GM12891 (cell line): ENCODE measurements at regions not wholly inside any gene's neighbourhood (a gene's known extent, or its start where the extent isn't known, plus 50 kb on each side); places are given as distances from the start of the nearest gene placed in this dataset.
"Not testable (repeated sequence)": the region's sequence is repeated elsewhere in the genome, so short reads cannot be mapped to it uniquely, and the experiment has no call there.

Experiments used
- PAX5 ChIP-seq: IDR thresholded peaks from 2 replicates; pipeline ENCODE4 v1.6.1; 2011; ENCODE audit warnings: low read length, moderate library complexity, mild to moderate bottlenecking; ENCODE audit not compliant: insufficient read depth, severe bottlenecking
- POLR2A ChIP-seq: IDR thresholded peaks from 2 replicates; pipeline ENCODE4 v1.6.1; 2011; ENCODE audit warnings: low read depth, low read length, control low read depth
- POLR2AphosphoS5 ChIP-seq: IDR thresholded peaks from 2 replicates; pipeline ENCODE4 v1.6.1; 2011; ENCODE audit warnings: low read depth, low read length, control low read depth
- TAF1 ChIP-seq: IDR thresholded peaks from 2 replicates; pipeline ENCODE4 v1.6.1; 2011; ENCODE audit warnings: low read depth, low read length, control low read depth

DNA sequence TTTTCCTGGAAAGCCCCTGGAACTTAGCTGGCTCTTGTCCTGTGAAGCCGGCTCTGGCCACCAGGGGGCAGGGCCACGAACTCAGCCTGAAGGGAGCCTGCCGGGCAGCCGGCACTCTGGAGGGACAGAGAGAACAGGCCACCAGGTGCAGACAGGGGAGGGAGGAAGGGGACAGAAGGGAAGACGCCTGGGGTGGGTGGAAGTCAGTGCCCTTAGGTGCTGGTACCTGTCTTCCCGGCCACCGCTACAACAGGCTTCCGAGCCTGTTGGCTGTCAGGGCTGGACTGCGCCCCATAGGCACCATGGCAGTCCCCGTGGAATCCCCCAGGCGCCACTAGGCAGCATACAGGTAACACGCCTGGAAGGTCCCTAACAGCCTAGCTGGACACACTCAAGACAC is 59.6 kb downstream of the GOLGA8B start:
- TF ChIP-seq POLR2AphosphoS5, POLR2A, TAF1, PAX5: not testable (repeated sequence)
